Endothelial cell (in vitro differentiated cells): ENCODE measurements at regions not wholly inside any gene's neighbourhood (a gene's known extent, or its start where the extent isn't known, plus 50 kb on each side); places are given as distances from the start of the nearest gene placed in this dataset.
"Not testable (repeated sequence)": the region's sequence is repeated elsewhere in the genome, so short reads cannot be mapped to it uniquely, and the experiment has no call there.

Source experiments
- DNase-seq: peaks from one replicate; pipeline ENCODE4 v3.0.0; 2021; ENCODE audit warnings: low spot score
- H3K27ac Mint-ChIP-seq: one replicate; pipeline ENCODE4 v1.8.0; 2021; ENCODE audit warnings: mixed read lengths, inconsistent platforms; ENCODE audit not compliant: unreplicated experiment
- H3K27me3 Mint-ChIP-seq: one replicate; pipeline ENCODE4 v1.8.0; 2021; ENCODE audit warnings: mild to moderate bottlenecking, moderate library complexity, mixed read lengths, inconsistent platforms; ENCODE audit not compliant: unreplicated experiment
- H3K36me3 Mint-ChIP-seq: one replicate; pipeline ENCODE4 v1.8.0; 2021; ENCODE audit warnings: mild to moderate bottlenecking, low read depth, mixed read lengths, inconsistent platforms; ENCODE audit not compliant: unreplicated experiment
- H3K4me1 Mint-ChIP-seq: one replicate; pipeline ENCODE4 v1.8.0; 2021; ENCODE audit warnings: mild to moderate bottlenecking, mixed read lengths, inconsistent platforms; ENCODE audit not compliant: unreplicated experiment
- H3K4me3 Mint-ChIP-seq: one replicate; pipeline ENCODE4 v1.8.0; 2021; ENCODE audit warnings: mild to moderate bottlenecking, mixed read lengths, inconsistent platforms; ENCODE audit not compliant: unreplicated experiment
- H3K9me3 Mint-ChIP-seq: one replicate; pipeline ENCODE4 v1.8.0; 2021; ENCODE audit warnings: mixed read lengths, inconsistent platforms; ENCODE audit not compliant: unreplicated experiment
- TF ChIP-seq, protein P1 (sequence below): fragments of 200-600 bp; sonication (generic); IDR thresholded peaks from one replicate; pipeline ENCODE4 v1.5.0; 2021; ENCODE audit warnings: antibody characterized with exemption; ENCODE audit not compliant: unreplicated experiment

DNA sequence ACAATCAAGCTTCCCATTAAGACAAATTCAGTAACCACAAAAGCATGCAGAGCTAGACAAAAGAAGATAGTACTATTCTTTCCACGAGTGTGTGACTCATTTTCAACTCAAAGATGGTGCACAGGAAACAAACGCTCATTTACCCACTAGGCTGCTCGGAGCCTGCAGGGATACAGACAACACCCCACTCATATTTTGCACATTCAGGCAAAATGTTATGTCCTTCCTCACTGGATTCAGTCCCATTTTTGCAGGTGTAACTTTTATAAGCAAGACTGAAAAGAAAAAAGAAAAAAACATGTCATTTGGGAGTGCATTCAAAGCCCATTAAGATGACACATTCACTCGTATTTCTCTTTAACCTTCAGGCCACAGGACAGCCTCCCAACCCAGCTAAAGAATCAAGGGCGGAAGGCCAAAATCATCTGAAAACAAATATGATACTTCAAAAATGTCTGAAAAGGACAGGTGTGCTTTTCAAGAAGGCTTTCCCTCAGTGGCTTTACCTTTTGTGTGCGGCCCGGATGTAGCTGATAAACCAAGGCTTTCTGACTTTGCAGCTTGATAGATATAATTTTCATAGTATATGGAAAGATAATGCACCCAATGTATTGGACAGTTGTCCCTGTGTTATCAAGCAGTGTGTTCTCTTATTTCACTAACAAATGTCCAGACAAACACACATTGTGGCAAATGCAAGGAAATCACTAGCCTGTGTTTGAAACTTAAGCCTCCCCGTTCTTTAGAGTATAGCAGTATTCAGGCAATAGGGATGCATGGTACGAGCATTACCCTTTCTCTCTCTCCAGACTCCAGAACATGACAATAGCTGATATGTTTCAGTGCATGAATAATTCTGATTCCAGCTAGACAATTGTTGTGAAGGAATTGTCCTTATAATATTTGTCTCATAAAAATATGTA is 147.8 kb upstream of the KRR1 start:
- H3K27me3 Mint-ChIP-seq = no peaks in the 10 kb centered on the region
- no peak for DNase-seq
- TF ChIP-seq, protein P1, sequence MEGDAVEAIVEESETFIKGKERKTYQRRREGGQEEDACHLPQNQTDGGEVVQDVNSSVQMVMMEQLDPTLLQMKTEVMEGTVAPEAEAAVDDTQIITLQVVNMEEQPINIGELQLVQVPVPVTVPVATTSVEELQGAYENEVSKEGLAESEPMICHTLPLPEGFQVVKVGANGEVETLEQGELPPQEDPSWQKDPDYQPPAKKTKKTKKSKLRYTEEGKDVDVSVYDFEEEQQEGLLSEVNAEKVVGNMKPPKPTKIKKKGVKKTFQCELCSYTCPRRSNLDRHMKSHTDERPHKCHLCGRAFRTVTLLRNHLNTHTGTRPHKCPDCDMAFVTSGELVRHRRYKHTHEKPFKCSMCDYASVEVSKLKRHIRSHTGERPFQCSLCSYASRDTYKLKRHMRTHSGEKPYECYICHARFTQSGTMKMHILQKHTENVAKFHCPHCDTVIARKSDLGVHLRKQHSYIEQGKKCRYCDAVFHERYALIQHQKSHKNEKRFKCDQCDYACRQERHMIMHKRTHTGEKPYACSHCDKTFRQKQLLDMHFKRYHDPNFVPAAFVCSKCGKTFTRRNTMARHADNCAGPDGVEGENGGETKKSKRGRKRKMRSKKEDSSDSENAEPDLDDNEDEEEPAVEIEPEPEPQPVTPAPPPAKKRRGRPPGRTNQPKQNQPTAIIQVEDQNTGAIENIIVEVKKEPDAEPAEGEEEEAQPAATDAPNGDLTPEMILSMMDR = no peak
- no peak overlapping the region for H3K27ac Mint-ChIP-seq
- no peaks in the 10 kb centered on the region for H3K9me3 Mint-ChIP-seq
- H3K36me3 Mint-ChIP-seq = no peaks in the 10 kb centered on the region
- peaks cover 5% of the 10 kb centered on the region for H3K4me1 Mint-ChIP-seq
- H3K4me3 Mint-ChIP-seq = no peak overlapping the region

DNA sequence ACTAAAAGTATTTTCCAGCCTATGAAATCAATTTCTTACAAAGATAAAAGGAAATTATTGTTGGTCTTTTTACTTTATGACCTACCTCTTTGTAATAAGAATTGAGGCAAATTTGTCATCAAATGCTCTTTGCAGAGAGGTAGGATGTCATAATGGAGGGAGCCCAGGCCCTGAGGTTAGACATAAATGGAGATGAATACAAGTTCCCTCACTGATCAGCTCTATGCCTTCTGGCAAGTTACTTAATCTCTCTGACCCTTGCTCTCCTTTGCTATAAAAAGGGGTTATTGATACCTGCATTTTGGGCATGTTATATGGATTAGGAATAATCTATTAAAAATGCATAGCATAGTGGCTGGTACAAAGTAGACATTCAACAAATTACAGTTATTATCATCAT is 146.9 kb upstream of the KRR1 start:
- Mint-ChIP-seq H3K27me3 (no peaks in the 10 kb centered on the region), H3K4me1 (peaks cover 7% of the 10 kb centered on the region), H3K36me3 (no peaks in the 10 kb centered on the region), H3K4me3 (no peak overlapping the region), H3K9me3 (no peaks in the 10 kb centered on the region), H3K27ac (no peak overlapping the region)
- TF ChIP-seq, protein P1 = no peak
- no peak for DNase-seq

DNA sequence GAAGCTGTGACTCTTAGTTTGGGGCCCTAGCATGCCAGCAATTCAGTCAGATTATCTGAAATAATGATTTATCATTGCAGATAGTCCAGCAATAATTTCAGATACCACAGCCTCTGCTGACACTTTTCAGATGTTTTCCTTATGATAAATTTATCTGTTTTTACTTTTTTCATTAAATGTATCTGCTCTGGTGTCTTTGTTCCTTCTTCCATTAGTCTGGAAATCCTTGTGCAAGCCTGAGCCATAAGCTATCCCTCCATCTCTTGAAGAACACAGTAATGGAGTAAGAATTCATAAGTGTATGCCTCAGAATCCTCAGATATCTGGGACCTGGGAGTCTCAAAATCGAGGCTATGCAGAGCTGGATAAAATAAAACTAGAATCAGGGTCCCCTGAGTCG is 146.4 kb upstream of the KRR1 start:
- peaks cover 7% of the 10 kb centered on the region for H3K4me1 Mint-ChIP-seq
- no peaks in the 10 kb centered on the region for H3K36me3 Mint-ChIP-seq
- H3K27me3 Mint-ChIP-seq = no peaks in the 10 kb centered on the region
- no peaks in the 10 kb centered on the region for H3K9me3 Mint-ChIP-seq
- no peak for DNase-seq
- H3K4me3 Mint-ChIP-seq = no peak overlapping the region
- H3K27ac Mint-ChIP-seq = no peak overlapping the region
- TF ChIP-seq, protein P1 = no peak

DNA sequence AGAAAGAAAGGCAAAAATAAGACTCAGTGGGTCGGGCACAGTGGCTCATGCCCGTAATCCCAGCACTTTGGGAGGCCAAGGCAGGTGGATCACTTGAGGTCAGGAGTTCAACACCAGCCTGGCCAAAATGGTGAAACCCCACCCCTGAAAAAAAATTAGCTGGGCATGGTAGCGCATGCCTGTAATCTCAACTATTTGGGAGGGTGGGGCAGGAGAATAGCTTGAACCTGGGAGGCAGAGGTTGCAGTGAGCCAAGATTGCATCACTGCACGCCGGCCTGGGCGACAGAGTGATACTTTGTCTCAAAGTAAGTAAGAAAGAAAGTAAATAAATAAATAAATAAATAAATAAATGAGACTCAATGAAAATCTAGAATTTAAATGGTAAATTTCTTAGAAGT is 145.9 kb upstream of the KRR1 start:
- not testable (repeated sequence) for H3K9me3 Mint-ChIP-seq, H3K4me3 Mint-ChIP-seq, DNase-seq, H3K27me3 Mint-ChIP-seq, H3K27ac Mint-ChIP-seq, H3K36me3 Mint-ChIP-seq, H3K4me1 Mint-ChIP-seq

DNA sequence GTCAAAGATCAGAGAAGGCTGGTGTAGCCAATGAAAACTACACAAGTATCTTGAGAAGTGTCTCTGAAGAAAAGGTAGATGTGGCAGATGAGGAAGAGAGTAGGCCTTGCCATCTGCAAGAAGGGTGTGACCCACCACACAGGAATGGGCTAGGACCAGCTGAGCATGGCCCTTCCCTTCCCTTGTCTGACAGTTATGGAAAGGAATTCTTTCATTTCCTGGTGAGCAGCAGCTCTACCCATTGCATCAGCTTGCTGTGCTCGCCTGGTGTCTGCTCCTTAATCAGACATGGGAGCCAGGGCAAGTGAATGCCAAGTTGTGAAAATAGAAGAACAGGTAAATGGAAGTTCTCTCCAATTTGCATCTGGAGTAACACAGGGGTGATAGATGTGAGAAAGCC is 145.2 kb upstream of the KRR1 start:
- TF ChIP-seq, protein P1 = no peak
- Mint-ChIP-seq H3K36me3 (no peaks in the 10 kb centered on the region), H3K27me3 (no peaks in the 10 kb centered on the region), H3K4me3 (no peak overlapping the region), H3K4me1 (peaks cover 7% of the 10 kb centered on the region), H3K27ac (no peak overlapping the region), H3K9me3 (no peaks in the 10 kb centered on the region)
- no peak for DNase-seq
